GM21360 (cell line): ENCODE measurements at regions not wholly inside any gene's neighbourhood (a gene's known extent, or its start where the extent isn't known, plus 50 kb on each side); places are given as distances from the start of the nearest gene placed in this dataset.
"Not testable (repeated sequence)": the region's sequence is repeated elsewhere in the genome, so short reads cannot be mapped to it uniquely, and the experiment has no call there.

Experiments
- ATAC-seq: cut with Tn5 transposase; IDR thresholded peaks from one replicate; pipeline ENCODE4 v1.9.1; 2021; ENCODE audit warnings: mild to moderate bottlenecking, moderate library complexity; ENCODE audit not compliant: unreplicated experiment

DNA sequence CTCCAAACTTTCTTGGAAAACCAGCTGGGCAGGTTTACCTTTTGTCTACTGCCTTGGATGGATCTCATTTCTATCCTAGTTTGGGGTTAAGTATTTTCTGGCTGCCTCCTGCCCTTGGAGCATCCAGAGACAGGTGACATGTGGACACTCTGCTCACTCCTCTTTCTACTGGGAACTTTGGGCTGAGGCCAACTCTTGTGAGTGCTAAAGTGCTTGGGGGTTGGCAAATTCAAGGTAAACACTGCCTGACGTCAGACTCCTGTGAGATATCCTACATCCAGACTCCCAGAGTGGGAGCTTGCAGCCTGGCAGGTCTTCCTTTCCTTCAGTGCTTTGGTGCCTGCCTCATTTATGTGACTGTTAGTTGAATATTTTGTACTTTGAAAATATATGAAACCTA lies 388.1 kb downstream of the KCNRG start:
- no peak for ATAC-seq

DNA sequence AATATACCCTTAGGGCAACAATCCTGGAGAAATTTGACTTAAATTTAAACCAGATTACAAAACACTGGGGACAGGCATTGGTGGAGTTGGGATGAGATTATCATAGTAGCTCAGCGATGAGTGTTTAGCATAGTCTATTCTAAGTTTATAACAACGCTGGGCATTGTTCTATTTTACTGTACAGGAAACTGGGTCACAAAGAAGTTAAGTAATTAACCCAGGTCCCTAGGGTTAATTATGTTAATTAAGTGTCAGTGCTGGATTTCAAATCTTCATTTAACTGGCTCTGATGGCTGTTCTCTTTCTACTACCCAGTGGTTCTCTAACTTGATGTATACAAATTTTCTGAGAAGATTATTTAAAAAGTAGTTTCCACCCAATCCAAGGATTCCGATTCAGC lies 388.9 kb downstream of the KCNRG start:
- no peak for ATAC-seq

DNA sequence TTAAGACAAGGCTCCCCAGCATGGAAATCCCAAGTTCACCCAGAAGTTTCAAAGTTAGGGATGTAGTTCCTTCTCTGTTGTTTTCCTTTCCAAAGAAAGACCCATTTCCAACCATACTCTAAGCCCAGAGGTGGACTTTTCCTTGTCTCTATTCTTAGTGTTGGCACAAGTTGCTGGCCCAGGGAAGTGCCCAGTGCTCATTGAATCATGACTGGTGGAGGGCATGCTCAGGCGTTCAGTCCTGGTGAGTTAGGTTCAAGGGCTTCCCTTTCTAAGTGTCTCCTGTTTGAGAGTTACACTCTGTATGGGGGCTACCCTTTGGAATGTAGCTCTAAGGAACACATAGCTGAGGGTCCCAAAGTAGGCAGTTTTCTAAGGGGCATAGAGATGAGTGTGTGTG lies 389.5 kb downstream of the KCNRG start:
- ATAC-seq = no peak

DNA sequence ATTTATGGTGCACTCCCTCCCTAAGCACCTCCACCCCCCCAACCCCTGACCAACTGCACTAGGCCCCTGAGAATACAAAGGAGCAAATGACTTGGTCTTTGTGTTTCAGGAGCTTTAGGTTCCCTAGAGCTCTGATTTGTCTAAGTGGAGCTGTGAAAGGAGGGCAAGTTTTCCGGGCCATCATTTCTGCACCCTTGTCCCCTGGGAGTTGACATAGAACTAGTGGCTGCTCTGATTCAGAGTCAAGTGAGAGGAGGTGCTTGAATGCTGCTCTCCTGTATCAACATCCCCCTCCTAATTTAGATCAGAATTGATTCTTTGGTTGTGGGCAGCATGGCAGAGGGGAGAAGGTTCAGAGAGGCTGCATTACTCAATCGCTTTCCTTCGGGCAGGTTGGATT lies 391.6 kb downstream of the KCNRG start:
- ATAC-seq = no peak

DNA sequence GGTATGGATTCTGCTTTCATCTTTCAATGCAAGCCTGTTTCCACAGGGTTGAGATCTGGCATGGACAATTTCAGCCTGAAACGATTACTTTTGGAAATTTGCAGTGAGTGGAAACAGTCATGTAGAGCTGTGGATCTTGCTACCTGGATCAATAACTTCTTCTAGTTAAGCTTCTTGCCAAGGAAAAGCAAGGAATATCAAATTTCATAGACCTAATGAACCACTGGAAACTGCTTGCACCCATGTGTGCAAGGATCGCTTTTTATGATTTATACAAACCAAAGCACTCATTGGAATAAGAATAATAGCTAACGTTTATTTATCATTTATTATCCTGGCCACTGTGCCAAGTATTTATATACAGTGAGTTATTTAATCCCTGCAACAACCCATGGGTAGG lies 392.8 kb downstream of the KCNRG start:
- ATAC-seq = no peak

DNA sequence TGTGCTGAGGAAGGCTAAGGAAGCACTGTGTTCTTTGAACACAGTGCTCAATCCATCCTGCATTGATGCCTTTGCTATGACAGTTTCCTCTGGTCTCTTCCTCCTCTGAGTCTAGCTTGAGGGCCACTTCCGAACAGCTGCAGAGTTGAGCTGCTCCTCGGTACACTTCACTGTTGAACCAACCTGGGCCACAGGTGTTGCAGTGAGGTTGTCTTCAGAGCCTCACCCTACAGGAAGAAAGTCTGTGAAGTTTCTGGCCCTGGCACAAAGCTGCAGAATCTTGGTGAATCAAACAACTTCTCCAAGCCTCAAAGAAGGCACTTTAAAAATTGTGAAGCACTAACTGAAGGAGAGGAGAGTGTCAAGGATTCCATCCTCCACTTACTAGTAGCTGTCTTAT lies 394.0 kb downstream of the KCNRG start:
- ATAC-seq = no peak

DNA sequence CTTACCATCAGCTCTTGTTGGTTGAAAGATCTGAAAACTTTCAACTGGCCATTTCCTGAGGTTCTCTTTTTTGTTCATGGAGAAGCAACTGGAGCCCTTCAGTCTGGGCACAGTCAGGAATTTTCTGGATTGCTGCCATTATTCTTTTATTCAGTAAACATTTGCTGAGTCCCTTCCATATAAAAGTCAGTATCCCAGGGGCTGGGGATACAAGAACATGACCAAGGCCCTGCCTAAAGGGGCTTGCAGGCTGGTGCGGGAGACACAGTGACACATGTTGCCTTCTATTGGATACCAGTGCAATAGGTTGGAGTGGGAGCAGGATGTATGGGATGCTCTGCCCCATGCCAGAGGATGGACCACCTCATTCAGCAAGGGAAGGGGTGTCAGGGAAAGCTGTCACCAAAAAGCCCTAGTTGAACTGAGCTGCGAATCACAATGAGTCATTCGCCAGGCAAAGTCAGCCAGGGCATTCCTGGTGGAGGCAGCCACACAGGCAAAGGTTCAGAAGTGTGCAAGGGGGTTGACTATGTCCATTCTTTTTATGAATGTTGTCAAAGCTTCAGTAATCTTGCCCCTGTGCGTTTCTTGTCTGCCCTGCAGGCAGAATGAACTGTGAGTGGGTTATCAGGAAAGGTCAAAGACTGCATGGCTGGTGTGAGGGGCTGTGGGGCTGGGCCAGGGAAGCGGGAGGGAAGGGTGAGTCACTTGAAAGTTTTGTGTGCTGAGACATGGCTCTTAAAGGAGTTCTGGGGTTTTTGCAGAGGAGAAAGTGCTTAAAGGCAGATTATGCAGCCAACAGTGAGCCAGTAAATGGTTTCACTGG lies 395.9 kb downstream of the KCNRG start:
- no peak for ATAC-seq

DNA sequence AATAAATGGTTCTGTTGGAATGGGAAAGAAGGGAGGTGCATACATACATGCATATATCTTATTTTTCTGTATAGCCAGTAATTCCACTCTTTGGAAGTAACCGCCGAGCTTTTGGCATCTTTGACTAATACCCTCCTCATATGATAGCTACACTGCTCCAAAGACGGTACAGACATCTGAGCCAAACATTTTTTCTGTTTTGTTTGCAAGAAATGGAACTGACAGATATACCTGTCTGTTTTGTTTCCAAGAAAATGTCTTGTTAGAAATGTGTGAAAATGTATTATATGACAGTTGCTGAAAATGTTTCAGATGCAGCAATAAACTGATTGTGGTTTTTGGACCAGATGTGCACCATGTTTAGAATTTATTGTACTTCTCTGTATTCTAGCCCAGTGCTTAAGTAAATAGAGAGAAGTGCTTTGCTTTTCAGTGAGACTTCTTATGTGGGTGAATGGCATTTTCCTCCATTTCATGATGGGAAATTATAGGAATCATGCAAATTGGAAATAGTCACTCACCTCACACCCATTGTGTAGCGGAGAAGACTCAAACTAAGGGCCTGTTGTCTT lies 396.9 kb downstream of the KCNRG start:
- ATAC-seq = no peak

DNA sequence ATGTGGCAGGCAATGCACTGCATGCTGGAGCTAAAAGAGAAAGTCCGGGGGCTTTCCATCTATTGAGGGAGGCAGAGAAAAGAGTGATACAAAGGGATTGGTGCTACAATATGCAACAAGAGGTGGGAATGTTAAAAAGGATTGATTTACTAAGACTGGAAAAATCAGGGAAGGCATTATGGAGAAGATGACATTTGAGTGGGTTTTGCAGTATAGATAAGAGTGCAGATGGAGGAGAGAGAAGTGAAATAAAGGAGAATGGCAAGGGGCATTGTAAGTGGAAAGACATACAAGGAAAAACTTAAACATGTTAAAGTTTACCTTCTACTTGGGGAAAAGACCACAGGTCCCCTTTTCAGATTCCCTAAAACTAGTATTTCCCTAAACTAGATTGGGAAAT lies 399.4 kb downstream of the KCNRG start:
- ATAC-seq = no peak

DNA sequence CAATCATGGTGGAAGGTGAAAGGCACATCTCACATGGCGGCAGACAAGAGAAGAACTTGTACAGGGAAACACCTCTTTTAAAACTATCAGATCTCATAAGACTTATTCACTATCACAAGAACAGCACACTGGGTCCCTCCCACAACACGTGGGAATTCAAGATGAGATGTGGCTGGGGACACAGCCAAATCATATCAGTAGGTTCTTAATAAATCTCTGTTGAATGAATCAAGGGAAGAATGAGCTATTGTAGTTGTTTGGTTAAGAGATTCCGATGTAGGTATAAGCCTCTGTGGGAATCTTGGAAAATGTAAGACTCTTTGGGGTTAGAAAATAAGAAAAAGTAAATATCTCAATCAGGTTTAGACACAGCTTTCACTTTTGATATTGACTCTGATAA lies 400.2 kb downstream of the KCNRG start:
- ATAC-seq = no peak

DNA sequence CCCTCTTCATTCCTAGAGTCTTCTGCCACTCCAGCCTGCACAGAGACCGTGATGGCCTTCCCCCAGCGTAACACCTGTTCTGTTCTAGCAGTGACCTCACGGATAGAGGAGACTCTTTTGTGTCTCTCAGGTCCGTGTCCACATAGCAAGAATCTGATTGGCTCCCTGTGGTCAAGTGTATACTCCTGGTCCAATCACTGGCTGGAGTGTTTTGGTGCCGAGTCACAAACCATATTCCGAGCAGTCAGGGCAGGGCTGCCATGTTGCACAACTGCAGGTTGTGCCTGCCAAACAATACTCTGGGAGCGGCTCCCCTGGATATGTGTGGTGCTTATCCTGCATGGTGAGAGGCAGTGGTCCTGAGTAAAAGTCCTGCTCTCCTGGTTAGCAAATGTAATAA lies 402.4 kb downstream of the KCNRG start:
- ATAC-seq = no peak

DNA sequence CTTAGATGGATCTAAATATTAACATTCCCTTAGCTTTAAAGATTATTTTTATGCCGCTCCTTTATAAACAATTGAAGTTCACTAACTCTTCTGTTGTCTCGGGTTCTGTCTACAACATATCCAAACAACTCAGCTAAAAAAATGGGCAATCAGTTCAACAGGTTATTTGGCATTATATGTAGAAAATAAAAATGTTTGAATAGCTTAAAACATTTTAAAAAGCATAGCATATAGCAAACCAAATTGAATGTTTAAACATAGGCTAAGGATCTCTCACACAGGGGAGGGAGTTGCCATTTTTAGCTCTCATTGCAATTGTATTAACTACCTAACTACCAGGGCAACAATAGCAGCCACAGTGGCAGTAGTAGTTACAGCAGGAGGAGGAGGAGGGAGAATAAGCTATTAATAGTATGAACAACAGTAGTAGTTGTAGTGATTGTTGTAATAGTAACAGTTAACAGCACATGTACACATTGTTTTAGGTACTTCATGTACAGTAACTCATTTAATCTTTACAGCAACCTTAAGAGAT lies 404.2 kb downstream of the KCNRG start:
- no peak for ATAC-seq

DNA sequence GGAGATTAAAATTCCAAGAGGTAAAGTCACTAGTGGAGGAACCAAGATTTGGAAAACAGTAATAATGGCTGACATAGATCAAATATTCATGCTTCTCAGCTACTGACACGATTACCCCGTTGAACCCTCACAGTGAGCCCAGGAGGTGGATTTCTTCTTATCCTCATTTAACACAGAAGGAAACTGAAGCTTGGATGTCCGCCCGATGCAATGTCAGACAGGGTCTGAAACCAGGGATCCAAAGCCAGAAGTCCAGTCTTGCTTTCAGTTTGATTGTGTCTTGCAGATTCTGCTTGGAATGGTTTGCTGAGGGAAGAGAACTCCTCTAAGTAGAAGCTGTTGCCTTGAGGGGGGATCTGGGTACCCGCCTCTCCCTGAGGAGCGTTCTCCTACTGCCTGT lies 404.7 kb downstream of the KCNRG start:
- ATAC-seq = no peak

DNA sequence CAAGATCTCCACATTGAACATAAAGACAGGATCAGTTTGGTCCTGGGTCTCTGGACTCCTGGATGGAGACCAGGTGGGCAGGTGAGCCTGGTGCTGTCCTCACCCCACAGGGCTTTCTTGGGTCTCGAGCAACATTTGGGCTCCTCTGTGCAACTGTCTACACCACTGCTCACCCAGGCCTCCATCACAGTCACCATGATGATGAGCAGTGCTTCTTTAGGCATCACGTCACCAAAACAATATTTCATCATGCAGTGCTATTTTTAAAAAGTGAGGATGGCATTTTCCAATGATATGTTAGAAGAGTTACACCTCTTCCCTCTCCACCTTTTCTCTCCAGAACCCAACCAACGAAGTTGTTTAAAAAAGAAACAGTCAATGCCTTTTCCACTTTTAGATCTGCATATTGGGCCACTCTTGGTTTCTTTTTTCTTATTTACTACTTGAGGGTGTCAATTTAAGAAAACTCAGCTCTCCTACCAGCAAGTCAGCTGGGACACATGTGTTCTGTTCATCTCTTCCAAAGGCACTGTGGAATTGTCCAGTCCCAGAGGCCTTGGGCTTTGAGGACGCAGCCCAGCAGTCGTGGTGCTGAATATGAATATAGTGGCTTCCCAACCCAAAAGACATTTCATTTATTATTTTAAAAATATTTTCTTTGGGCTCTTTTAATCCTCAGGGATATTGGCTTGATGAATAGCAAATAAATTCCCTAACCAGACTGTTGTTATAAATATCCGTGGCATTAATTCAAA lies 405.7 kb downstream of the KCNRG start:
- no peak for ATAC-seq

DNA sequence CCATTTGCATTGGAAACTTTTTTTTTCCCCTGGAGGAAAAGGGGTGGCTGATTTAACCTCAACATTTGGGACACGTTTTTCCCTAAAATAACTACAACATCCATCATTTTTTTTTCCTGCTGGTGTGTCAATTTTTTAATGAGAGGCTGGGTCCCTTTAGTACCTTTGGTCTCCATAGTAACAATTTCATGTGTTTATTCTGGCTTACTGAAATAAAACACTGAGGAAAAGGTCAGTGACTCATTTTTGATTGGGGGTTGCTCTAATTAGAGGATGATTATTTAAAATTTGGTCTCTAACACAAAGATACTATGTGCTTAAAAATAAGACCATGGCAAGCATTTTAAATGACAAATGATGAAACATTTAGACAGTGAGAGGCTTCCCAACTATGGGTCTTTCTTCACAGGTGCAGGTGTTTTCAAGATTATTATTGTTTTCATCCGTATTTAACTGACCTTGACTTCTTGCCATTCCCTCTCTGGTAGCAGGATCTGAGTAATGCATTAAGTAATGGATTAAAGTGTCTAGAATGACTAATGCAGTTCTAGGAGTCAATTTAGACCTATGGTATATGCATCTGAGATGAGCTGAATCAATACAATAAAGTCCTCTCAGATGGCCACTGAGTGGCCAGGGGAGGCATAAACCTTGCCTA lies 406.4 kb downstream of the KCNRG start:
- no peak for ATAC-seq

DNA sequence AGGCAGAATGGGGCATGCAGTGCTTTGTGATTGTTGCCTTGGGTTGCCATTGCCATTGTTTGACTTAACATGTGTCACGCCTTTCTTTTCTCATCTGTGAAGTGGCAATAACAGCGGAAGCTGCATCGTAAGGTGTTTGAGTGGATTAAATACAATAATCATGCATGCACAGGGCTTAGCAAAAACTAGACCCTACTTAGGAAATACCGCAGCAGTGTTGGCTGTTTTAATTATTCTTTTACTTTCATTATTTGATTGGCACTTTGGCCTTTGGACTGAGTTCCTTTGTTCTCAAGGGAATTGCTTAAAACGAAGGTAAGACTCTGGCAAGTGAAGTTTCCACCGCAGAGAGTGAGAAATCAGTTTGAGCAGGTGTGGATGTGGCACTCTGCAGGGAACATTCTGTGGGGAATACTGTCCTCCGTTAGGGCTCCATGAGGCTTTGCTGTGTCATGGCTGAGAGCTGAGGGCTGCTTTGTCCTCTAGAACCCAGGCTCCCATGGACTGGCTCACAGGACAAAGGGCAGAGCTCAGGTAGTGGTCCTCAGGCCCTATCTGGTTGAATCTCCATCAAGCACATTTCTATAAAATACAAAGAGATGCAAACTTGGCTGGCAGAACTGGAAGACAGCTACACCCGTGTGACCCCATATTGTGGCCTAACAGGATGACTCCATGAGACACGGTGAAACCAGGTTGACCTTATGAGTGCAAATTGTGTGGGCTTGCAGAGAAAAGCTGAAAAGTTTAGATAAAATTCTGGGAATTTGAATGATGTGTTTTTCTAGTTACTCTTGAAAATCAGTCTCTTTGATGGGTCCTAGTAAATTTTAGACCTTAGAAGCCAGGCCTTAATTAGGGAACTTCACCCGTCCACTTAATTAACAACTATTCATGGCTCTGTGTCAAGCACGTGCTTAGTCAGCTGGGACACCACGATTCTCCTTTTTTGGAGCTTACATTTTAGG lies 407.2 kb downstream of the KCNRG start:
- ATAC-seq = no peak

DNA sequence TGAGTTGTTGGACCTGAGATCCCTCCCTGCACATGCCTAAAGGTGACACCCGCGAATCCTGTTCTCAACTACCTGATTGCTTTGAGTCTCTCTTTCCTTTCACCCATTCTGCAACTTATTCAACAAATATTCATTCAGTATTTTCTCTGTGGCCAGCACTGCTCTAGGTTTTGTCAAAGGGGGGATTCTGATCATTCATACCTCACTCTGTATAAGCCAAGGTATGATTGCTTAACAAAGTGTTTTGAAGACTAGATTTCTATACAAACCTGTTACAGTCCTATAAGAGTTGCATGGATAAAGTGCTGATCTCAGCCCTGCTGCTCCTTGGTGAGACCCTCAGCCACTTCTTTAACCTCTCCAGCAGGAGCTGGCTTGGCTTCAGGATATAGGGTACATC lies 409.7 kb downstream of the KCNRG start:
- no peak for ATAC-seq

DNA sequence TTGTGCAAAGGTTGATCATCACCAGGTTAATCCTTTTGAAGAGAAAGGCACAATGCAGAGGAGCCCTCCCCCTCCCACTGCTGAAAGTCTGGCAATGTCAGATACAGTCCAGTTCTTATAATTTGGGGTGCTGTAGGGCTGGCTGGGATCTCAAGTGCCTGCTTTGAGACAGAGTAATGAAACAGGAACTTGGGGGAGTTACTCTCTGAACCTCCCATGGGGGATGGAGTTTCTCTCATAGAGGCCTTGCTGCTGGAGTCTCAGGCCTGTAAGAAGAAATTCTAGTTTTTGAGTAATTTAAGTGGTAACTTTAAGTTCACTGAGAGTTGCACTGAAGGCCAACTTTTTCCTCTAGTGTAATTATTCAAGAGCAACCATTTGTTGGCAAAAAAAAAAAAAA lies 410.5 kb downstream of the KCNRG start:
- ATAC-seq = no peak

DNA sequence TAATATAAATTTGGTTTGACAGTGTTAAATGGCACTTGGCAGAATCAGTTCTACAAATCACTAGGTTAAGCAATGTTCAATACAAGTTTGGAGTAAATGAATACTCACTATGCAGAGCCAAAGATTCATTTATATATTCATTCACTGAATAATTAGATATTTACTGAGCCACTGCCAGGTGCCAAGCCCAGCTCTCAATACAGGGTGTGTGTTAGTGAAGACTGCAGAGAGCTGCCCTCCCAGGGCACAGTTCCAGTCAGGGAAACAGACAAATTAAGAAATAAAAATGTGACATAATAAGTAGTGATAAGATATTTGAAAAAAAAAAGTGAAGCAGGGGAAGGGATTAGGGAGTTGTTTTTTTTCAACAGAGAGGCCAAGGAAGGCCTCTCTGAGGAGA lies 411.7 kb downstream of the KCNRG start:
- ATAC-seq = no peak

DNA sequence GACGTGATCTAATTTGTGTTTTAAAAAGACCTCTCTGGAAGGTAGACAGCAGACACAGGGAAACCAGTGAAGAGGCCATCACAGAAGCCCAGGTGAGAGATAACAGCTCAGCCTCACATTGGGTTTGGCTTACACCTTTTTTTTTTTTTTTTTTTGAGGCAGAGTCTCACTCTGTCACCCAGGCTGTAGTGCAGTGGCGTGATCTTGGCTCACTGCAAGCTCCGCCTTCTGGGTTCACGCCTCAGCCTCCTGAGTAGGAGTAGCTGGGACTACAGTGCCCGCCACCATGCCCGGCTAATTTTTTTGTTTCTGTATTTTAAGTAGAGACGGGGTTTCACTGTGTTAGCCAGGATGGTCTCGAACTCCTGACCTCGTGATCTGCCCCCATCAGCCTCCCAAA lies 412.3 kb downstream of the KCNRG start:
- not testable (repeated sequence) for ATAC-seq
